Suppressor macrophage treated with lipopolysaccharide for 1 hour (primary cell): ENCODE measurements at regions not wholly inside any gene's neighbourhood (a gene's known extent, or its start where the extent isn't known, plus 50 kb on each side); places are given as distances from the start of the nearest gene placed in this dataset.

ENCODE experiments used
- DNase-seq, 3 donors: peaks; one replicate each; pipeline ENCODE4 v3.0.0-alpha.2; 2020 to 2022

- DNase-seq, result no peak
Measured at GRCh38 chr12:4969405-4969804, 59.7 kb downstream of the KCNA1 start.

- DNase-seq, result no peak
Measured at GRCh38 chr12:4974217-4974616, 64.5 kb downstream of the KCNA1 start.

- DNase-seq, result no peak
Measured at GRCh38 chr12:4975574-4975973, 65.9 kb downstream of the KCNA1 start.

GRCh38 chr12:4977102-4977501 lies 66.6 kb upstream of the KCNA5 start:
- DNase-seq, result no peak

GRCh38 chr12:4978737-4979136 lies 64.9 kb upstream of the KCNA5 start:
- DNase-seq, result no peak

GRCh38 chr12:4979737-4980136 lies 63.9 kb upstream of the KCNA5 start:
- DNase-seq, result no peak

GRCh38 chr12:4984344-4984743 lies 59.3 kb upstream of the KCNA5 start:
- no peak for DNase-seq

- no peak for DNase-seq
Measured at GRCh38 chr12:4984971-4985370, 58.7 kb upstream of the KCNA5 start.

GRCh38 chr12:4985820-4986219 lies 57.9 kb upstream of the KCNA5 start:
- DNase-seq, result peak in 1 of 3 donors; percentile 32

GRCh38 chr12:4987076-4988046 lies 56.3 kb upstream of the KCNA5 start:
- no peak for DNase-seq

- DNase-seq, result no peak
Measured at GRCh38 chr12:4991373-4991772, 52.3 kb upstream of the KCNA5 start.

GRCh38 chr12:4991801-4992200 lies 51.9 kb upstream of the KCNA5 start:
- no peak for DNase-seq

GRCh38 chr12:4992871-4993270 lies 50.8 kb upstream of the KCNA5 start:
- no peak for DNase-seq
